K562 (cell line): ENCODE measurements at regions not wholly inside any gene's neighbourhood (a gene's known extent, or its start where the extent isn't known, plus 50 kb on each side); places are given as distances from the start of the nearest gene placed in this dataset.
A peak's percentile ranks its signal among the peaks of the same experiment; 100 is the strongest.

Experiments
- E2F3 ChIP-seq: fragments of 250-450 bp; sonication (Bioruptor Pico); IDR thresholded peaks from 2 replicates; pipeline ENCODE4 v1.4.0; 2020; ENCODE audit warnings: mild to moderate bottlenecking
- FOXA3 ChIP-seq, 2 experiments: fragments of 450-650 bp in 1 of 2; sonication (generic) in 1 of 2; formaldehyde crosslinking; IDR thresholded peaks in 1 of 2; conservative IDR thresholded peaks in 1 of 2; 2 replicates each; pipeline versions ENCODE4 v1.4.0 to v1.8.0; 2020 to 2022; ENCODE audit warnings: mild to moderate bottlenecking in 2 of 2, missing genetic modification reagents in 1 of 2
- HINFP ChIP-seq: fragments of 450-650 bp; conservative IDR thresholded peaks from 2 replicates; pipeline ENCODE4 v1.6.1; 2016; ENCODE audit warnings: missing genetic modification characterization, low read depth, mild to moderate bottlenecking, control low read depth, missing compliant biosample characterization
- HMGXB4 ChIP-seq: sonication (generic); formaldehyde crosslinking; IDR thresholded peaks from 2 replicates; pipeline ENCODE4 v1.8.1; 2023; ENCODE audit warnings: mild to moderate bottlenecking, missing genetic modification reagents
- KAT2B ChIP-seq: IDR thresholded peaks from one replicate; pipeline ENCODE4 v1.6.1; 2012; ENCODE audit warnings: low read depth, mild to moderate bottlenecking, control low read depth, inconsistent platforms, low read length, moderate library complexity
- MAFG ChIP-seq: fragments of 450-650 bp; conservative IDR thresholded peaks from 2 replicates; pipeline ENCODE4 v1.6.1; 2016; ENCODE audit warnings: missing genetic modification characterization, missing compliant biosample characterization
- MAZ ChIP-seq, 2 experiments: fragments of 450-650 bp in 1 of 2; sonication (generic) in 1 of 2; formaldehyde crosslinking; IDR thresholded peaks in 1 of 2; conservative IDR thresholded peaks in 1 of 2; 2 replicates each; pipeline versions ENCODE4 v1.4.0 to v1.5.0; 2020; ENCODE audit warnings: mild to moderate bottlenecking in 1 of 2, missing genetic modification reagents in 1 of 2
- MEF2D ChIP-seq: conservative IDR thresholded peaks from 2 replicates; pipeline ENCODE4 v1.6.1; 2016; ENCODE audit warnings: low read depth, missing genetic modification characterization, missing compliant biosample characterization
- NR2C1 ChIP-seq, 2 experiments: fragments of 450-650 bp; IDR thresholded peaks; 2 replicates each; pipeline ENCODE4 v1.6.1; 2017; ENCODE audit warnings: mild to moderate bottlenecking in 2 of 2, antibody characterized with exemption in 1 of 2, inconsistent platforms in 1 of 2, missing compliant biosample characterization in 1 of 2, missing genetic modification characterization in 1 of 2
- RNF2 ChIP-seq: sonication (generic); IDR thresholded peaks from 2 replicates; pipeline ENCODE4 v1.6.1; 2016
- SETDB1 ChIP-seq: IDR thresholded peaks from one replicate; pipeline ENCODE4 v1.6.1; 2012; ENCODE audit warnings: low read length, control low read depth, inconsistent platforms
- SMARCE1 ChIP-seq: fragments of 450-650 bp; IDR thresholded peaks from 2 replicates; pipeline ENCODE4 v1.7.1; 2016; ENCODE audit warnings: mild to moderate bottlenecking
- THRAP3 ChIP-seq: fragments of 450-650 bp; IDR thresholded peaks from 2 replicates; pipeline ENCODE4 v1.6.1; 2016; ENCODE audit warnings: mild to moderate bottlenecking, inconsistent platforms, borderline replicate concordance
- U2AF2 ChIP-seq: fragments of 200-400 bp; formaldehyde crosslinking; optimal IDR thresholded peaks from 2 replicates; pipeline ENCODE3; 2017; ENCODE audit warnings: low read depth, mild to moderate bottlenecking, low read length
- YY1 ChIP-seq, 3 experiments: IDR thresholded peaks; 2 replicates each; pipeline ENCODE4 v1.6.1; 2011; ENCODE audit warnings: low read length in 2 of 3, mild to moderate bottlenecking in 2 of 3, moderate library complexity in 2 of 3, borderline replicate concordance in 1 of 3, control low read depth in 1 of 3, low read depth in 1 of 3; ENCODE audit not compliant: insufficient read depth in 3 of 3, insufficient replicate concordance in 2 of 3, control insufficient read depth in 1 of 3, insufficient read length in 1 of 3; ENCODE audit errors: extremely low read depth in 1 of 3
- ZNF561 ChIP-seq: fragments of 450-650 bp; formaldehyde crosslinking; conservative IDR thresholded peaks from 2 replicates; pipeline ENCODE4 v1.4.0; 2020; ENCODE audit warnings: mild to moderate bottlenecking, moderate library complexity
- ZNF586 ChIP-seq: fragments of 450-650 bp; formaldehyde crosslinking; conservative IDR thresholded peaks from 2 replicates; pipeline ENCODE4 v1.4.0; 2020; ENCODE audit warnings: mild to moderate bottlenecking, moderate library complexity
- TF ChIP-seq, protein P1 (sequence below): fragments of 450-650 bp; IDR thresholded peaks from 2 replicates; pipeline ENCODE4 v1.6.1; 2016; ENCODE audit warnings: borderline replicate concordance
- TF ChIP-seq, protein P2 (sequence below): sonication (generic); formaldehyde crosslinking; IDR thresholded peaks from 2 replicates; pipeline ENCODE4 v1.8.0; 2022; ENCODE audit warnings: missing genetic modification reagents, mild to moderate bottlenecking, borderline replicate concordance

- TF ChIP-seq YY1 (IDR thresholded peaks at IDR 0.05; ENCODE audit: borderline replicate concordance in 1 of 3, control insufficient read depth in 1 of 3, extremely low read depth in 1 of 3, insufficient read depth in 3 of 3, insufficient read length in 1 of 3, insufficient replicate concordance in 2 of 3, low read depth in 1 of 3, low read length in 2 of 3): no peak
- TF ChIP-seq, protein P1, sequence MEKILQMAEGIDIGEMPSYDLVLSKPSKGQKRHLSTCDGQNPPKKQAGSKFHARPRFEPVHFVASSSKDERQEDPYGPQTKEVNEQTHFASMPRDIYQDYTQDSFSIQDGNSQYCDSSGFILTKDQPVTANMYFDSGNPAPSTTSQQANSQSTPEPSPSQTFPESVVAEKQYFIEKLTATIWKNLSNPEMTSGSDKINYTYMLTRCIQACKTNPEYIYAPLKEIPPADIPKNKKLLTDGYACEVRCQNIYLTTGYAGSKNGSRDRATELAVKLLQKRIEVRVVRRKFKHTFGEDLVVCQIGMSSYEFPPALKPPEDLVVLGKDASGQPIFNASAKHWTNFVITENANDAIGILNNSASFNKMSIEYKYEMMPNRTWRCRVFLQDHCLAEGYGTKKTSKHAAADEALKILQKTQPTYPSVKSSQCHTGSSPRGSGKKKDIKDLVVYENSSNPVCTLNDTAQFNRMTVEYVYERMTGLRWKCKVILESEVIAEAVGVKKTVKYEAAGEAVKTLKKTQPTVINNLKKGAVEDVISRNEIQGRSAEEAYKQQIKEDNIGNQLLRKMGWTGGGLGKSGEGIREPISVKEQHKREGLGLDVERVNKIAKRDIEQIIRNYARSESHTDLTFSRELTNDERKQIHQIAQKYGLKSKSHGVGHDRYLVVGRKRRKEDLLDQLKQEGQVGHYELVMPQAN: no peak
- TF ChIP-seq MAZ (CRISPR knock-in tag; conservative IDR thresholded peaks at IDR 0.05 in 1 of 2, IDR thresholded peaks at IDR 0.05 in 1 of 2): peak; percentile 38 to 43; a peak in 2 of 4 replicates
- TF ChIP-seq THRAP3: no peak
- TF ChIP-seq ZNF561: 0 out of 2 replicates have a peak, but pooled peaks have one; percentile 13
- TF ChIP-seq, protein P2, sequence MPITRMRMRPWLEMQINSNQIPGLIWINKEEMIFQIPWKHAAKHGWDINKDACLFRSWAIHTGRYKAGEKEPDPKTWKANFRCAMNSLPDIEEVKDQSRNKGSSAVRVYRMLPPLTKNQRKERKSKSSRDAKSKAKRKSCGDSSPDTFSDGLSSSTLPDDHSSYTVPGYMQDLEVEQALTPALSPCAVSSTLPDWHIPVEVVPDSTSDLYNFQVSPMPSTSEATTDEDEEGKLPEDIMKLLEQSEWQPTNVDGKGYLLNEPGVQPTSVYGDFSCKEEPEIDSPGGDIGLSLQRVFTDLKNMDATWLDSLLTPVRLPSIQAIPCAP (CRISPR knock-in tag): no peak
- no peak for TF ChIP-seq KAT2B
- TF ChIP-seq RNF2: peak; percentile 47; the same call in 1 of the 2 replicates
- no peak for TF ChIP-seq HINFP
- no peak for TF ChIP-seq MEF2D (tag)
- TF ChIP-seq FOXA3 (CRISPR knock-in tag; conservative IDR thresholded peaks at IDR 0.05 in 1 of 2, IDR thresholded peaks at IDR 0.05 in 1 of 2): peak in 1 of 2 experiments; percentile 44; a peak in 1 of 4 replicates
- peak; percentile 67 for TF ChIP-seq MAFG (tag)
- TF ChIP-seq SETDB1: no peak
- TF ChIP-seq HMGXB4: no peak
- TF ChIP-seq SMARCE1: 0 out of 2 replicates have a peak, but pooled peaks have one; percentile 39
- TF ChIP-seq E2F3 (CRISPR knock-in tag): no peak
- no peak for TF ChIP-seq U2AF2
- no peak for TF ChIP-seq NR2C1 (IDR thresholded peaks at IDR 0.05)
- no peak for TF ChIP-seq NR2C1 (tag; IDR thresholded peaks at IDR 0.05)
- no peak for TF ChIP-seq ZNF586
Observed at GRCh38 chr12:46556819-46557524, 184.4 kb upstream of the SLC38A2 start (continued).
